GM12878 (cell line): ENCODE measurements at regions not wholly inside any gene's neighbourhood (a gene's known extent, or its start where the extent isn't known, plus 50 kb on each side); places are given as distances from the start of the nearest gene placed in this dataset.

Experiments
- ATAC-seq: fragments of 200-7000 bp; cut with Tn5 transposase; 3 replicates; pipeline ENCODE4 v1.9.1; 2020; ENCODE audit warnings: mild to moderate bottlenecking, moderate library complexity
- BruUV-seq: library from RNA; stranded (reverse); fragments of 400-500 nt; replicated peaks from 2 replicates; lab custom pipeline; 2021; lab: Mats Ljungman, UMichigan
- CTCF ChIA-PET: fragments of 300-600 bp; sonication (Branson Sonifier 250); formaldehyde crosslinking; extraction: SDS; loops from one replicate; lab custom pipeline; 2021; ENCODE audit warnings: inconsistent platforms; lab: Yijun Ruan, JAX
- POLR2A ChIA-PET: fragments of 350-600 bp; formaldehyde crosslinking; extraction: SDS; loops from one replicate; lab custom pipeline; 2021; ENCODE audit warnings: inconsistent platforms; lab: Charles Lee
- RAD21 ChIA-PET: fragments of 300-600 bp; sonication (Branson Sonifier 250); formaldehyde crosslinking; loops from one replicate; lab custom pipeline; 2023; ENCODE audit warnings: antibody characterized with exemption; ENCODE audit not compliant: unreplicated experiment; lab: Charles Lee
- SMC1A ChIA-PET: fragments of 300-600 bp; sonication (Branson Sonifier 250); formaldehyde crosslinking; loops from one replicate; lab custom pipeline; 2023; ENCODE audit not compliant: unreplicated experiment, uncharacterized antibody; lab: Charles Lee
- DNase-seq: peaks from one replicate; pipeline ENCODE4 v3.0.0-alpha.2; 2011; ENCODE audit warnings: low read depth, low spot score
- FAIRE-seq: peaks from 3 replicates; lab custom pipeline; 2011; peaks lifted over from hg19 to GRCh38; lab: Jason Lieb, UNC
- H2AFZ ChIP-seq: 2 replicates; pipeline ENCODE4 v1.6.0; 2011; ENCODE audit warnings: low read depth, low read length, control low read depth; ENCODE audit not compliant: control insufficient read depth
- H3K27ac ChIP-seq: 2 replicates; pipeline ENCODE4 v1.5.1; 2011; ENCODE audit warnings: control low read depth; ENCODE audit not compliant: control insufficient read depth, insufficient read depth
- H3K27me3 ChIP-seq, 2 experiments: replicated peaks in 1 of 2; 2 replicates each; pipeline versions ENCODE4 v1.6.0 to v1.6.1; 2011; ENCODE audit warnings: low read length in 1 of 2; ENCODE audit not compliant: control insufficient read depth in 2 of 2, insufficient read depth in 2 of 2
- H3K36me3 ChIP-seq, 2 experiments: 2 replicates each; pipeline ENCODE4 v1.5.1; 2011; ENCODE audit warnings: low read length in 1 of 2; ENCODE audit not compliant: control insufficient read depth in 2 of 2, insufficient read depth in 2 of 2
- H3K4me1 ChIP-seq: 2 replicates; pipeline ENCODE4 v1.6.1; 2011; ENCODE audit warnings: mild to moderate bottlenecking, low read length, moderate library complexity, mixed read lengths; ENCODE audit not compliant: control insufficient read depth, insufficient read depth
- H3K4me2 ChIP-seq: 2 replicates; pipeline ENCODE4 v1.6.0; 2011; ENCODE audit warnings: control low read depth; ENCODE audit not compliant: control insufficient read depth, insufficient read depth
- H3K4me3 ChIP-seq: fragments of 200-600 bp; sonication (generic); 2 replicates; pipeline ENCODE4 v1.5.1; 2016
- H3K79me2 ChIP-seq: 2 replicates; pipeline ENCODE4 v1.6.0; 2011; ENCODE audit warnings: low read length; ENCODE audit not compliant: control insufficient read depth, insufficient read depth
- H3K9ac ChIP-seq: 2 replicates; pipeline ENCODE4 v1.8.0; 2011; ENCODE audit warnings: low read length, control low read depth, mixed read lengths; ENCODE audit not compliant: control insufficient read depth, insufficient read depth
- H3K9me3 ChIP-seq: replicated peaks from 3 replicates; pipeline ENCODE4 v1.5.1; 2011; ENCODE audit warnings: mild to moderate bottlenecking, low read length; ENCODE audit not compliant: control insufficient read depth, insufficient read depth
- H4K20me1 ChIP-seq: 2 replicates; pipeline ENCODE4 v1.6.0; 2011; ENCODE audit not compliant: control insufficient read depth, insufficient read depth
- ASH2L ChIP-seq: fragments of 300-600, 200-600 bp; sonication (generic); IDR thresholded peaks from 2 replicates; pipeline ENCODE4 v1.6.1; 2017; ENCODE audit warnings: low read depth, mild to moderate bottlenecking, borderline replicate concordance
- CBX3 ChIP-seq: fragments of 200-600 bp; sonication (generic); IDR thresholded peaks from 2 replicates; pipeline ENCODE4 v1.6.1; 2016; ENCODE audit warnings: low read depth, borderline replicate concordance
- CHD1 ChIP-seq: IDR thresholded peaks from 2 replicates; pipeline ENCODE4 v1.6.1; 2012; ENCODE audit warnings: low read depth, low read length, improper control_type of control experiment
- FOXK2 ChIP-seq: fragments of 450-650 bp; IDR thresholded peaks from 2 replicates; pipeline ENCODE4 v1.6.1; 2017; ENCODE audit warnings: mild to moderate bottlenecking, moderate library complexity
- KAT2A ChIP-seq: conservative IDR thresholded peaks from 2 replicates; pipeline ENCODE4 v1.6.1; 2011; ENCODE audit warnings: low read depth, low read length; ENCODE audit not compliant: control insufficient read depth
- NRF1 ChIP-seq: conservative IDR thresholded peaks from 2 replicates; pipeline ENCODE4 v1.6.1; 2011; ENCODE audit warnings: mild to moderate bottlenecking, low read depth, low read length, improper control_type of control experiment
- SREBF1 ChIP-seq: IDR thresholded peaks from 2 replicates; pipeline ENCODE4 v1.6.1; 2012; ENCODE audit warnings: mild to moderate bottlenecking, low read length
- SREBF2 ChIP-seq: IDR thresholded peaks from 2 replicates; pipeline ENCODE4 v1.6.1; 2012; ENCODE audit warnings: mild to moderate bottlenecking, low read length
- SUZ12 ChIP-seq: fragments of 200-600 bp; sonication (generic); IDR thresholded peaks from one replicate; pipeline ENCODE4 v1.6.1; 2018; ENCODE audit warnings: antibody characterized with exemption, mild to moderate bottlenecking; ENCODE audit not compliant: unreplicated experiment
- TCF3 ChIP-seq: IDR thresholded peaks from 2 replicates; pipeline ENCODE4 v1.6.1; 2012; ENCODE audit warnings: low read depth, mild to moderate bottlenecking, low read length, borderline replicate concordance; ENCODE audit not compliant: insufficient read depth
- ZBTB33 ChIP-seq: fragments of 450-650 bp; IDR thresholded peaks from 2 replicates; pipeline ENCODE4 v1.6.1; 2017; ENCODE audit warnings: mild to moderate bottlenecking
- ZBTB40 ChIP-seq: fragments of 450-650 bp; IDR thresholded peaks from 2 replicates; pipeline ENCODE4 v1.6.1; 2016; ENCODE audit warnings: mild to moderate bottlenecking, moderate library complexity, borderline replicate concordance
- ZNF687 ChIP-seq: fragments of 450-650 bp; IDR thresholded peaks from 2 replicates; pipeline ENCODE4 v1.6.1; 2017; ENCODE audit warnings: mild to moderate bottlenecking, moderate library complexity
- WGBS: methylation state at CpG from one replicate; pipeline ENCODE4 v1.1.6; 2016; ENCODE audit warnings: low lambda C conversion rate; ENCODE audit not compliant: insufficient replicate concordance, insufficient coverage; ENCODE audit errors: missing lambda C conversion rate; 5-methylcytosine and 5-hydroxymethylcytosine counted together
- in situ Hi-C: fragments of 300-500 bp; cut with MboI; formaldehyde crosslinking; loops from 9 replicates; pipeline ENCODE4 v1.14.3; 2018; ENCODE audit warnings: mixed read lengths
- intact Hi-C: fragments of 100-400 bp; cut with micrococcal nuclease; formaldehyde crosslinking; loops from one replicate; pipeline ENCODE4 v1.14.2; 2022; ENCODE audit not compliant: unreplicated experiment

- TF ChIP-seq SREBF1: no peak
- TF ChIP-seq TCF3: no peak
- TF ChIP-seq CHD1: no peak
- no peak for TF ChIP-seq NRF1
- no peak for TF ChIP-seq SUZ12
- no peak for TF ChIP-seq ZBTB40
- no peak for TF ChIP-seq CBX3
Measured at GRCh38 chr11:116611998-116612620, 160.7 kb downstream of the BUD13 start (continued).

GRCh38 chr11:116610190-116610589 lies 162.6 kb downstream of the BUD13 start:
- H3K36me3 ChIP-seq: no peaks in the 10 kb centered on the region
- H3K4me2 ChIP-seq: no peak overlapping the region
- DNase-seq: no peak
- no peaks in the 10 kb centered on the region; the same call in 1 of the 2 replicates for H3K4me1 ChIP-seq
- RAD21 ChIA-PET: interaction anchor here (0.7 kb wide), 1 partner anchor 127 kb away, joined by 3 read pairs; no protein-coding TSS in a partner anchor
- in situ Hi-C loops (no loop called here), intact Hi-C loops (no loop called here)
- ATAC-seq: no peak
- H2AFZ ChIP-seq: no peak overlapping the region
- CTCF ChIA-PET: no interaction called here
- no peak for FAIRE-seq
- no peak overlapping the region for H3K27ac ChIP-seq
- POLR2A ChIA-PET: no interaction called here
- no peak overlapping the region for H3K9ac ChIP-seq
- no peaks in the 10 kb centered on the region for H3K9me3 ChIP-seq
- H4K20me1 ChIP-seq: no peaks in the 10 kb centered on the region
- SMC1A ChIA-PET: no interaction called here
- H3K4me3 ChIP-seq: no peak overlapping the region
- BruUV-seq: no TSS peak
- H3K27me3 ChIP-seq: no peaks in the 10 kb centered on the region
- no peaks in the 10 kb centered on the region for H3K79me2 ChIP-seq
- 28% methylated on average over 7 of the region's 7 CpGs for WGBS
- TF ChIP-seq NRF1 (no peak), SREBF2 (no peak), ZBTB33 (no peak), ASH2L (no peak), KAT2A (no peak), ZNF687 (no peak), FOXK2 (no peak)
